ENCODE measurements at regions not wholly inside any gene's neighbourhood (a gene's known extent, or its start where the extent isn't known, plus 50 kb on each side); places are given as distances from the start of the nearest gene placed in this dataset.

DNA sequence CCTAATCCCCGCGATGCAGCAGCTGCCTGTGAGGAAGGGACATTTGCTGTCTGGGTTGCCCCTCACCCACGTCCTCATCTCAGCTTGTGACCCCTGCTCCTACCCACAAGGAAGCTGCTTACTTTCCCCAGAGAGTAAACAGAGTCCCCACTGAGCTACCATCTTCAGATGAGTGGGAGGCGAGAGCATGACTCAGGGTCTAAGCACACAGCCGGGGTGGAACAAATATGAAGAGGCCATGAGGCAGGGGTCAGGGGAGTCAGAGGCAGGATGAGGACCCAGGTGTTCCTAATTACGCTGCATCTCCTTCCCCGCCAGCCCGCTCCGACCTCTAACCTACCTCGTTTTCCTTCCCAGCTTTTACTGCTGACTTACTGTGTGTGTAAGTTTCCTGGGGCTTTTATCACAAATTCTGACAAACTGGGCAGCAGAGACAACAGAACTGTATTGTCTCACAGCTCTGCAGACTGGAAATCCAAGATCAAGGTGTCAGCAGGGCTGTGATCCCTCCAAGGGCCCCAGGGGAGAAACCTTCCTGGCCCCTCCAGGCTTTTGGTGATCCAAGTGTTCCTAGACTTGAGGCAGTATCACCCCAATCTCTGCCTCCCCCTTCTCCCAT is 94.0 kb upstream of the DNAH5 start:
- H3K36me3 ChIP-seq (ENCODE audit: control insufficient read depth in 1 of 2, insufficient read depth in 2 of 2, low read depth in 1 of 2, low read length in 2 of 2), result no peaks in the 10 kb centered on the region
- H3K9ac ChIP-seq (ENCODE audit: low read length), result peak overlapping the region; percentile 87
- H3K4me2 ChIP-seq (ENCODE audit: low read length, poor library complexity, severe bottlenecking), result no peak overlapping the region
- no peaks in the 10 kb centered on the region for H3K9me3 ChIP-seq (ENCODE audit: control insufficient read depth, low read length)
- no peak overlapping the region for H3K14ac ChIP-seq (ENCODE audit: low read length in 2 of 2)
- H3K27ac ChIP-seq (ENCODE audit: low read length, poor library complexity, severe bottlenecking), result peak overlapping the region; percentile 100
- H3K4me3 ChIP-seq (ENCODE audit: insufficient read depth in 1 of 2, low read depth in 1 of 2, low read length in 2 of 2), result peak overlapping the region in 1 of 2 experiments; percentile 0
- H3K4me1 ChIP-seq (ENCODE audit: control insufficient read depth, insufficient read depth, low read depth, low read length), result peaks cover 23% of the 10 kb centered on the region
- H4K91ac ChIP-seq (ENCODE audit: low read length), result peak overlapping the region; percentile 0
- peak overlapping the region; percentile 95 for H2BK5ac ChIP-seq (ENCODE audit: low read depth, low read length, poor library complexity, severe bottlenecking)
- no peak overlapping the region for H3K23ac ChIP-seq (ENCODE audit: low read length in 2 of 2)
- H3K4ac ChIP-seq (ENCODE audit: low read depth in 1 of 2, low read length in 2 of 2), result no peak overlapping the region
- H4K8ac ChIP-seq (ENCODE audit: low read length), result no peak overlapping the region
- H2BK12ac ChIP-seq (ENCODE audit: low read length in 2 of 2), result no peak overlapping the region
- no peak overlapping the region for H2BK15ac ChIP-seq (ENCODE audit: low read depth, poor library complexity, severe bottlenecking)
- 7% methylated on average over 9 of the region's 10 CpGs for WGBS
- peak; percentile 86 for DNase-seq
- H3K27me3 ChIP-seq (ENCODE audit: control insufficient read depth in 1 of 2, insufficient read depth in 1 of 2, low read length in 2 of 2), result no peaks in the 10 kb centered on the region
- H2AFZ ChIP-seq (ENCODE audit: low read depth, low read length), result no peak overlapping the region
- H2AK5ac ChIP-seq (ENCODE audit: low read length, severe bottlenecking), result no peak overlapping the region
- no peaks in the 10 kb centered on the region for H3K79me1 ChIP-seq (replicated peaks; ENCODE audit: low read length, poor library complexity, severe bottlenecking)
- H3K18ac ChIP-seq (ENCODE audit: low read depth in 1 of 2, low read length in 2 of 2), result peak overlapping the region in 1 of 2 experiments; percentile 52
- peak overlapping the region; percentile 22 for H2BK120ac ChIP-seq (ENCODE audit: low read depth, low read length)

DNA sequence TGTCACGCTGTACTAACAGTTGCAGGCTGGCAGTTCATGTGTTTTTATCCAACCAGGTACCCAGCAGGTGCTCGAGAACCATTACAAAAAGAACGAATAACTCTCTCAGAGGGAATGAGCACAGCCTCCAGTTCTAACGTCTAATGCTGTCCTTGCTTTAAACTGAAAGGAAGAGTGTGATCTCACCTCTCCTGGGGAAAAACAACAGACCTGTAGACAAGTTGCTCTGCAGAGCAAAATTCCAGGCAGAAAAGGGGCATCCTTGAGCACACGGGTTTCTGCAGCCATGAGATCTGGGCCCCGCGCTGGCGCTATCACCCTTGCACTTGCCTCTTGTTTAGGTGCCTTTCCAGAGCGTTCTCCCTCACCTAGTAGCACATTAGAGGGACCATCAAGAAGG is 92.5 kb upstream of the DNAH5 start:
- peak overlapping the region; percentile 87 for H3K9ac ChIP-seq (ENCODE audit: low read length)
- H4K91ac ChIP-seq (ENCODE audit: low read length), result peak overlapping the region; percentile 89
- H3K4me2 ChIP-seq (ENCODE audit: low read length, poor library complexity, severe bottlenecking), result peak overlapping the region; percentile 52
- H3K27me3 ChIP-seq (ENCODE audit: control insufficient read depth in 1 of 2, insufficient read depth in 1 of 2, low read length in 2 of 2), result no peaks in the 10 kb centered on the region
- H3K18ac ChIP-seq (ENCODE audit: low read depth in 1 of 2, low read length in 2 of 2), result peak overlapping the region; percentile 87 to 90
- peak overlapping the region; percentile 16 for H2AFZ ChIP-seq (ENCODE audit: low read depth, low read length)
- no peaks in the 10 kb centered on the region for H3K9me3 ChIP-seq (ENCODE audit: control insufficient read depth, low read length)
- peak overlapping the region; percentile 93 for H2BK120ac ChIP-seq (ENCODE audit: low read depth, low read length)
- peak overlapping the region in 1 of 2 experiments; percentile 32 for H3K4me3 ChIP-seq (ENCODE audit: insufficient read depth in 1 of 2, low read depth in 1 of 2, low read length in 2 of 2)
- no peak overlapping the region for H2BK15ac ChIP-seq (ENCODE audit: low read depth, poor library complexity, severe bottlenecking)
- H2AK5ac ChIP-seq (ENCODE audit: low read length, severe bottlenecking), result peak overlapping the region; percentile 100
- peak overlapping the region; percentile 100 for H3K27ac ChIP-seq (ENCODE audit: low read length, poor library complexity, severe bottlenecking)
- peak overlapping the region; percentile 100 for H2BK5ac ChIP-seq (ENCODE audit: low read depth, low read length, poor library complexity, severe bottlenecking)
- peak overlapping the region; percentile 89 to 93 for H3K4ac ChIP-seq (ENCODE audit: low read depth in 1 of 2, low read length in 2 of 2)
- peak overlapping the region in 1 of 2 experiments; percentile 35 for H3K23ac ChIP-seq (ENCODE audit: low read length in 2 of 2)
- peak overlapping the region in 1 of 2 experiments; percentile 74 for H3K14ac ChIP-seq (ENCODE audit: low read length in 2 of 2)
- peak overlapping the region; percentile 77 for H4K8ac ChIP-seq (ENCODE audit: low read length)
- WGBS, result 45% methylated on average over 9 of the region's 9 CpGs
- peak overlapping the region; percentile 87 to 88 for H2BK12ac ChIP-seq (ENCODE audit: low read length in 2 of 2)
- DNase-seq, result peak; percentile 53
- peaks cover 25% of the 10 kb centered on the region for H3K4me1 ChIP-seq (ENCODE audit: control insufficient read depth, insufficient read depth, low read depth, low read length)
- H3K79me1 ChIP-seq (replicated peaks; ENCODE audit: low read length, poor library complexity, severe bottlenecking), result no peaks in the 10 kb centered on the region
- no peaks in the 10 kb centered on the region for H3K36me3 ChIP-seq (ENCODE audit: control insufficient read depth in 1 of 2, insufficient read depth in 2 of 2, low read depth in 1 of 2, low read length in 2 of 2)

DNA sequence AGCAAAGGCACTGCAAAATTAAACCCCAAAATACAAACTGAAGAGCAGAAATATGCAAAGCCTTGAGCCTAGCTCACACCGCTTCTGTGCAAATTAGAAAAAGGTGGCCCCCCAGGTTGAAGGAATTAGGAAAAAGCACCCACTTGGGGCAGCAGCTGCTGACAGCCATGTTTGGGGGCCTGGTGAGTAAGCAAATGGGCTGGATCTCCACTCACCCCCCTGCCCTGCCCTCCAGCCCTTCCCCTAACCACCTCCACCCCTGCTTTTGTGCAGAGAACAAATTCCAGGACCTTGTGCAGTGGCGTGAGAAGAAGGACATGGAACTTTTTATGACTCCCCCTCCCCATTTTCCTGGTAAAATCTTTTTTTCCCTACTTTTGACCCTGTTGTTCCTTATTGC is 92.0 kb upstream of the DNAH5 start:
- H3K23ac ChIP-seq (ENCODE audit: low read length in 2 of 2), result no peak overlapping the region

GRCh38 chr5:14035859-14036503 is 91.5 kb upstream of the DNAH5 start:
- H3K27me3 ChIP-seq (ENCODE audit: control insufficient read depth in 1 of 2, insufficient read depth in 1 of 2, low read length in 2 of 2), result no peaks in the 10 kb centered on the region
- peak overlapping the region; percentile 94 for H2AK5ac ChIP-seq (ENCODE audit: low read length, severe bottlenecking)
- peak overlapping the region; percentile 100 for H2BK5ac ChIP-seq (ENCODE audit: low read depth, low read length, poor library complexity, severe bottlenecking)
- no peaks in the 10 kb centered on the region for H3K9me3 ChIP-seq (ENCODE audit: control insufficient read depth, low read length)
- no peak overlapping the region for H3K18ac ChIP-seq (ENCODE audit: low read depth in 1 of 2, low read length in 2 of 2)
- 0% methylated on average over 9 of the region's 10 CpGs for WGBS
- H3K4ac ChIP-seq (ENCODE audit: low read depth in 1 of 2, low read length in 2 of 2), result no peak overlapping the region
- H3K4me3 ChIP-seq (ENCODE audit: insufficient read depth in 1 of 2, low read depth in 1 of 2, low read length in 2 of 2), result peak overlapping the region in 1 of 2 experiments; percentile 65
- H3K9ac ChIP-seq (ENCODE audit: low read length), result peak overlapping the region; percentile 87
- H3K27ac ChIP-seq (ENCODE audit: low read length, poor library complexity, severe bottlenecking), result peak overlapping the region; percentile 100
- peak overlapping the region; percentile 52 for H3K4me2 ChIP-seq (ENCODE audit: low read length, poor library complexity, severe bottlenecking)
- no peak overlapping the region for H4K91ac ChIP-seq (ENCODE audit: low read length)
- peak overlapping the region in 1 of 2 experiments; percentile 14 for H2BK12ac ChIP-seq (ENCODE audit: low read length in 2 of 2)
- no peak overlapping the region for H3K14ac ChIP-seq (ENCODE audit: low read length in 2 of 2)
- H2BK120ac ChIP-seq (ENCODE audit: low read depth, low read length), result no peak overlapping the region
- peak; percentile 98 for DNase-seq
- H3K4me1 ChIP-seq (ENCODE audit: control insufficient read depth, insufficient read depth, low read depth, low read length), result peaks cover 25% of the 10 kb centered on the region
- no peak overlapping the region for H4K8ac ChIP-seq (ENCODE audit: low read length)
- no peak overlapping the region for H3K23ac ChIP-seq (ENCODE audit: low read length in 2 of 2)
- no peak overlapping the region for H2AFZ ChIP-seq (ENCODE audit: low read depth, low read length)
- H3K36me3 ChIP-seq (ENCODE audit: control insufficient read depth in 1 of 2, insufficient read depth in 2 of 2, low read depth in 1 of 2, low read length in 2 of 2), result no peaks in the 10 kb centered on the region
- peak overlapping the region; percentile 26 for H2BK15ac ChIP-seq (ENCODE audit: low read depth, poor library complexity, severe bottlenecking)
- H3K79me1 ChIP-seq (replicated peaks; ENCODE audit: low read length, poor library complexity, severe bottlenecking), result no peaks in the 10 kb centered on the region

More for the DNA sequence above, 92.0 kb upstream of the DNAH5 start:
- H4K8ac ChIP-seq (ENCODE audit: low read length), result peak overlapping the region; percentile 42
- peak overlapping the region in 1 of 2 experiments; percentile 70 for H2BK12ac ChIP-seq (ENCODE audit: low read length in 2 of 2)
- peak overlapping the region; percentile 52 for H3K4me2 ChIP-seq (ENCODE audit: low read length, poor library complexity, severe bottlenecking)
- H3K4me3 ChIP-seq (ENCODE audit: insufficient read depth in 1 of 2, low read depth in 1 of 2, low read length in 2 of 2), result peak overlapping the region in 1 of 2 experiments; percentile 32
- H2AFZ ChIP-seq (ENCODE audit: low read depth, low read length), result peak overlapping the region; percentile 46
- H3K9ac ChIP-seq (ENCODE audit: low read length), result peak overlapping the region; percentile 87
- H3K27ac ChIP-seq (ENCODE audit: low read length, poor library complexity, severe bottlenecking), result peak overlapping the region; percentile 100
- peak overlapping the region; percentile 93 for H2BK120ac ChIP-seq (ENCODE audit: low read depth, low read length)
- H3K9me3 ChIP-seq (ENCODE audit: control insufficient read depth, low read length), result no peaks in the 10 kb centered on the region
- H3K18ac ChIP-seq (ENCODE audit: low read depth in 1 of 2, low read length in 2 of 2), result peak overlapping the region; percentile 79 to 87
- H3K36me3 ChIP-seq (ENCODE audit: control insufficient read depth in 1 of 2, insufficient read depth in 2 of 2, low read depth in 1 of 2, low read length in 2 of 2), result no peaks in the 10 kb centered on the region
- no peaks in the 10 kb centered on the region for H3K27me3 ChIP-seq (ENCODE audit: control insufficient read depth in 1 of 2, insufficient read depth in 1 of 2, low read length in 2 of 2)
- peak overlapping the region; percentile 81 for H2AK5ac ChIP-seq (ENCODE audit: low read length, severe bottlenecking)
- peaks cover 25% of the 10 kb centered on the region for H3K4me1 ChIP-seq (ENCODE audit: control insufficient read depth, insufficient read depth, low read depth, low read length)
- peak overlapping the region; percentile 75 for H2BK15ac ChIP-seq (ENCODE audit: low read depth, poor library complexity, severe bottlenecking)
- peak overlapping the region; percentile 90 for H4K91ac ChIP-seq (ENCODE audit: low read length)
- peak overlapping the region; percentile 54 to 93 for H3K4ac ChIP-seq (ENCODE audit: low read depth in 1 of 2, low read length in 2 of 2)
- no peaks in the 10 kb centered on the region for H3K79me1 ChIP-seq (replicated peaks; ENCODE audit: low read length, poor library complexity, severe bottlenecking)
- 2% methylated on average over 2 of the region's 2 CpGs for WGBS
- H2BK5ac ChIP-seq (ENCODE audit: low read depth, low read length, poor library complexity, severe bottlenecking), result peak overlapping the region; percentile 100
- peak; percentile 63 for DNase-seq
- H3K14ac ChIP-seq (ENCODE audit: low read length in 2 of 2), result no peak overlapping the region

Measured in mesenchymal stem cell (in vitro differentiated cells and primary cell).